ENCODE measurements at regions not wholly inside any gene's neighbourhood (a gene's known extent, or its start where the extent isn't known, plus 50 kb on each side); places are given as distances from the start of the nearest gene placed in this dataset.

DNA sequence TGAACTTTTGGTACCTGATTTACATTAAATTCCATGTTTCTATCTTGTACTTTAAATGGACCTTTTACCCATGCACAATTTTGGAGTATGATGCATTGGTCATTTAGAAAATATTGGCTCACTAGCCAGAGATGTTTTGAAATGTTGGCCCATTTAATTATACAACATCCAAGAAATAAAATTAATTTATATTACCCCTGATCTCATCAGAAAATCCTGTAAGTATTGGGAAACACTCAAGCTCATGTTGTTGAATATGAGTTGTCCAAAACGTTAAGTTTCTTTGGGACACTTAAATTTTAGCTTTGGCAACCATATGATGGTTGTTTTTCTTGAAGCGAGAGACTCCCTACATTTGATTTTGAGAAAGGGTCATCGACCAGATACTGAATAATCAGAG lies 492.7 kb downstream of the RPS24 start:
- DNase-seq = no peak

DNA sequence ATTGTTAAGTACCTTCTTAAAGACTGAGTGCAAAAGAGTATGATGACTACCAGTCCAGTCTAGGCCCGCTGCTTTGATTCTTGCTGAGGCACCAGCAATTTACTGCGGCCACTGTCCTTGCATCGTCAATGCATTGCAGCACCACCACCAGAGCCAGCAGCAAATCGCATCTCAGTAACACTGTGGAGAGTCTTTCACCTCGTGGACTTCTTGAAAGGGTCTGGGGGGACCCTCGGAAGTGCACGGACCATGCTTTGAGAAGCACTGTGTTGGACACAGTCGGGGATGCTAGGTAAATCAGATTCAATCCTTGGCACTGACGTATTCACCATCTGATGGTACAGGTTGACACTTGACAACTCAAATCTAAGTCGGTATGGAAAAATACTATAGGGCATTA lies 493.6 kb downstream of the RPS24 start:
- no peak for DNase-seq

DNA sequence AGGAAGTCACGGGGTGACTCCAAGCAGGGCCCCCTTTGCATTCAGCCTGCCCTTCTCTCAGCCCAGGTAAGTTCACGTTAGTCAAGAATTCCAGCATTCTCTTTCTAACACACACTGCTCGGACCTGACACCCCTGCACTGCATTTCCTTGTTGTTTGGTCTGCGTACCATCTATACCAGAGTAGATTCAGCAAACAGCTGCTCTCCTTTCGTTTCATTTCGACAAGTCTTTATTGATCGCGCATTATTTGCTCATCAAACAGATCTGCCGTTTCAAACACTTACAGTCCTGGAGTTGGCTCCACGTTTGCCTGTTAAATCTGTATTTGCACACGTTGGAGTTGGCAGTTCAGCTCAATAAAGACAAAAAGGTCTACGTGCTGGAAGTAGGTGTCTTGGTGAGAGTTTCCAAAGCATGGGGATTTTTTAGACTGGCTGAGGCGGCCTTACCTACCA lies 495.1 kb downstream of the RPS24 start:
- DNase-seq = no peak

DNA sequence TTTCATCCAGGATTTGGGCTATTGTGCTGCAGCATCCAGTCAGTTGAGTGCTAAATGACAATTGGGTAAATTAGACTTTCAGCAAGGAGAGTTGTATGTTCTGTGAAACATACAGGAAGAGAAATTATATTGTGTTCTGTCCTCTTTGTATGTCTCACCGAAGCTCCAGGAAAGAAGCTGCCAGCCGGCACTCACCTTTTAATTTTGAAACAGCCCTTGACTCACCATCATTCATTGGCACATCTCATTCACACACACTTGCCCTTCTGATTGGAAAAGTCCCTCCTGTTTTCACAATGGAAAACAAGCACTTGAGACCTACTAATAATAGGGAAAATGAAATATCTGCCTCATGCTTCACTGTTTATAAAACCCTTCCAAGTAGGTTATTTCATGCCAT lies 495.6 kb downstream of the RPS24 start:
- no peak for DNase-seq

DNA sequence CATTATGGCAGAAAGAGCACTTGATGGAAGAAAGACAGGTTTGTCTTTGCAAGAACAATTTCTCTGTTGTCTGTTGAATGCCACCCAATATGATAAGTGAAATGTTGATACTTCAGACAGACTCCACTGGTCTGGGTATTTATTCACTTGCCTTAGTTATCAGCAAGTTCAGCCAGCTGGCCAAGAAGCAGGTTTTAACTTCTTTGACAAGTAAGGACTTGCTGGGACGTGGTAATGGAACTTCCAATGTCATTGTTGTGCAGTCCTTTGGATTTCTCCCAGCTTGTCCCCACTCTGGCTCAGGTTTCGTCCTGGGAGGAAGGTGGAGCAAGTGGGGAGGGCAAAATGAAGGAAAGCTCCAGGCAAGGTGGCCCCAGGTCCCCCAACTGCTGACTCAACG lies 497.4 kb downstream of the RPS24 start:
- DNase-seq = no peak

DNA sequence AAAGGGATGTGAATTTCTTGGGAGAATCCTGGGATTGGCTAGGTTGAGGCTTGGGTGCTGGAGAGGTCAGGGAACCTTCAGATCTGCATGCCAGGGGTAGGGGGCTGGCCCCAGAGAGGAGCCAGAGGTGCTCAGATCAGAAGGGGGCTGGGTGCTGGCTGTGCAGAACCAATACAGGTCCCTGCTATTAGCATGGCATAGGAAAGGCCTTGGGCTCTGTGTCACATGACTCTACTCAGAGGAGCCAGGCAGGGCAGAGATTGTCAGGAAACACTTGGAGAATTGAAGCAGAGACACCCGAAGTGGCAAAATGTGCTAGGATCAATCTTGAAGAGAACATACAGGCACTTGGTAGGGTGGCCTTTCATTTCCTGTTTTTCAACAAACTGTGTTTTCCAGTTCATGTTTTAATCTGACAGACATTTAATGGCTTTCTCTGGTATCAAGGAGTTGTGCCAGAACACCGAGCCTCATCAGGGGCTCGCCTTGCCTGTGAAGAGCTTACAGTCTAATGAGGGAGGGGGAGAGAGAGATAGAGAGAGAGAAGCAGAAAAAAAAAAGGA lies 498.9 kb downstream of the RPS24 start:
- no peak for DNase-seq

DNA sequence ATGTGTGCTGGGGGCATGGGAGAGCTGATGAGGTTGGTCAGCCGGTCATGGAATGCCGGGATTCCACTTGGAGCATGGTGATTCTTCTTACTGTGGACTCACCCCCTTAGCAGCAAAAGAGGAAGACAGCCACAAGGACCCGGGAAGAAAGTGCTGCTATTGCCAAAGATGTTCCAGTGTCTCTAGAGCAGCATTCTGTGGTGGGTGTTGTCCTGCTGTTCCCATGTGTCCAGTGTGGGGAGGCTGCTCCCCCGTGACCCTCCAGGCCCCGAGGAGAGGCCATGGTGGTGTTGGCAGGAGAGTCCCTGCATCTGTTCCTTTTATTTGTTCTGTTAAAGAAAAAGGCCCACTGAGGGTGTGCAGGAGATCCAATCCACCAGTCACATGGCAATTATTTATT lies 499.4 kb downstream of the RPS24 start:
- no peak for DNase-seq

DNA sequence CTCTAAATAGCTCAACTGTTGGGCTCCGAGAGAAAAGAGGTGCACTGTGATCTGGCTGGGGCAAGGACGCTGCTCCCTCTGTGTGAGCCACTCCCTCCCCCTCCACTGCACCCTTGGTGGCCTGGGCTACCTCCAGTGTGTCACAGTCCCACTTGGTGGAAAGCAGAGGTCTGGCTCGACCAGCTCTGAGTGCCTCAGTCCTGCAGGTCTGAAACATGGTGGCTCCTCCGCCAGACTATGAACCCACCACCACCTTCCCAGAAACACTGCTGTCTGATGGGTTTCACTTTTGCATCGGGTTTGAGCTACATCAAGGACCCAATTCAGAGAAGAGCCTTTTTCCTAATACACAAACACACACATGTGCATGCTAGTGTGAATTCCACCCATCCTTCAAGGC lies 500.1 kb downstream of the RPS24 start:
- DNase-seq = no peak

DNA sequence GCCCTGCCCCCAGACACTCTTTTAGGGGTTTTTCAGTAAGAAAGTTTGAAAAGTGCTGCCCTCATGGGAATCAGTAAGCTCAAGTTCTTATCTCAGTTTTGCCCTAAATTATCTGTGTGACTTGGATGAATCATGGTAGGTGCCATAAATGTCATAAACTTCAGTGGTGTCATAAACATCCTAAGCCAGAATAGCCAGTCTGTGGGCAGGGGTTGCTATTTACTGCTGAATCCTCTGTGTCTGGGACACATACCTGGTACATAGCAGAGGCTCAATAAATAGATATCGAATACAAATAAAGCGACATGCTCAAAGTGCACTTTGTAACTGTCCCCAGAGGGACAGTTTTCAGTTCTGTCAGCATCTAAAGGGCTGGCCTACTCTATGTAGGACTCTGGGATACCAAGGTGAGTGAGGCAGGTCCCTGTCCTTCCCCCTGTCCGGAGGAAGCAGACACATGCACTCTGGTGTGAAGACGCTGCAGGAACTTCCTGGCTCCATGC lies 502.1 kb downstream of the RPS24 start:
- no peak for DNase-seq

DNA sequence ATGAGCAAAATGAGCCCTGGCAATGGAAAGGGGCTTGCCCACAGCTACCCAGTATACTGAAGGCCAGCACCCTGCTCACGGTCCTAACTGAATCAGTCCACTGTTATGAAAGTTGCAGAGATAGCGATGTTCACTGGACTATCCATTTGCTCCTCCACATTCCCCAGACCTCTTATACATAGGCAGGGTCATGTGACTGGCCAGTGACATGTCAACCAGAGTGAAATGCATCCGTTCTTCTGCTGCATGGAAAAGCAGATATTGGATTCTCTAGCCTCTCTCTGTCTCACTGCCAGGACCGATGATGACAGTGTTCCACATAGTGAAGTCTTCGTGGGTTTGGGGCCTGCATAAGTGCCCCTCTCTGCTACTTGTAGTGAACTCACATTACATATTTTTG lies 503.4 kb downstream of the RPS24 start:
- DNase-seq = no peak

DNA sequence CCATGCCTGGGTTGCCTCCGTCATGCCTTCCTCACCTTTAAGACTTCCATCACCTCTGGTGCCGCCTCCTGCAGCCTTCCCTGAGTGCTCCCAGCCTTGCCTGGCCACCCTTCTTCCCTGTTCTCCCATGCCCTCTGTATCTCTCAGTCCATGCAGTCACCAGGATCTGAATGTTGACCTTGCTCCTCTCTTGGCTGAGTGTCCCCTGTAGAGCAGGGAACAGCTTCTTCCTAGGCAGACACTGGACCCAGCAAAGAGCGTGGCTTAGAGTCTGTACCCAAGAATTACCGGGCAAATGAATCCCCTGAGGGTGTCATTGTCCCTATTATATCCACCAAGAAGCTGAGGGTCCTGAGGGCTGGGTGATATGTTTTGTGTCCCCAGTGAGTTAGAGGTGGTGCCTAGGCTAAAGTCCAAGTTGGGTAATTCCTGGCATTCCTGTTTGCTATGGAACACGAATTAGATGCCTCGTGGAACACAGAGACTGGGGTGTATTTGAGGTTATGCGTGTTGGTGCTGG lies 505.6 kb downstream of the RPS24 start:
- no peak for DNase-seq

DNA sequence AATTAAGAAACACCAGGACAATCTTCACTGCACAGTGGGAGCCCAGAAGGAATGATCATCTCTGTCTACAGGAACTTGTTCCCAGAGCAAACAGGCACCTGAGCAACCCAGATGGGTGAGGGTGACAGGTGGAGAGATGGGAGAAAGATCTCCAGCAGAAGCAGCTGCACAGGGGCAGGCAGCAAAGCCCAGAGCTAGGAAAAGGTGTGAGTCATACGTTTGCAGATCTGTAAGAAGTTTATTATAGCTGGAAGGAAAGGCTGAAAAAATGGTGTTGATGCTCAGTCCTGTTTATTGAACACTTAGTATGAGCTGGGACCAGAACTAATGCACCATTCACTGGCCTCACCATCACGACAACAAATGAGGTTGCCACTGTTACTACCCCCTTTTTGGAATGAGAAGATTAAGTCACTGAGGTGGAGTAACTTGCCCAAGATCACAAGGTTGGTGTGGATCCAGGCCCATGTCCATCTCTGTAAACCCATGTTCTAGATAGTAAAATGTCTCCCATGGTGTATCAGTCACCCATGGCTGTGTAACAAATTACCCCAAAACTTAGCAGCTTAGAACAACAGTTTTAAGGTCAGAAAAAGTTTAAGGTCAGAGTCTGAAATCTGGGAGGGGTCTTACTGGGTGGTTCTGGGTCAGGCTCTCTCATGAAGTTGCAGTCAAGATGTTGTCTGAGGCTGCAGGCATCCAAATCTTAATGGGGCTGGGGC lies 506.9 kb downstream of the RPS24 start:
- DNase-seq = no peak

DNA sequence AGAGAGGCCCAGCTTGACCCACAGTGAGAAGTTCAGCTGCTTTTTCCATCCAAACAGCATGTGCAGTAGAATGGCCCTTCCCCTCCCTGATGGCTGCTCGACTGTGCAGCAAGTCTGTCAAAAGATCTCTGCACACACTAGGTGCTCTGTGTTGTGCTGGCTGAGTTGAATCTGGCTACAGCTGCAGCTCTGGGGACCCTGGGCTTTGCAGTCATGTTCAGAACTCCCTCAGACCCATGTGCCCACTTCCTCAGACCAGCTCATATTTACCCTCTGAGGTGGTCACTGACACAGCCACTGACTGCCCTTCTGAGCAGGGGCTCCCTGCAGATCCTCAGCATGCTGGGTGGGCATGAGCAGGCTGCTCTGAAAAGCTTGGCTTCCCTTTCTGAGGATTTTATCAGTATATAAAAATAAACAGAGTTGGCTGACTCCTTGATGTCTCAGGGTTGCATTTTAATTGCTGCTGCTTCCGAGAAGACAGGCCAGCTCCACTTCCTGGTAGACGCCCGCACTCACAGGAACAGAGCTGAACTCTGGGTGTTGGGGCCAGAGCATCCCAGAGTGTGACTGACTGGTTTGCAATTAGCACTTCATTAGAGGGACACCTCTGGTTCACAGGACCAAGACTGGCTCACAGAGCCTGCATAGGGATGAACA lies 507.9 kb downstream of the RPS24 start:
- no peak for DNase-seq

DNA sequence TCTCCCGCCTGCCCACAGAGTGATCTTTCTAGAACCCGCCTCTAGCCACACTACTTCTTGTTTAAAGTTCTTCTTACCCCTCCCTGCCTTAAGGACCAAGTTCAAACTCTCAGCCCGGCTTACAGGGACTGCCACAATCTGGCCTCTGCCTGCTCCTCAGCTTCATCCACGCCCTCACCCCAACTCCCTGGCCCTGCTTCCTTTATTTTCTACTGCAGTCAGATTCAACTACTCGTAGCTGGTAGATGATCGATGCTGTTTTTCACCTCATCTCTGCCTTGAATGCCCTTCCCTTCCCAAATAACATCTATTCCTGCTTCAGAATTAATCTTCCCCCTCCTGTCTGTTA lies 508.5 kb downstream of the RPS24 start:
- no peak for DNase-seq

DNA sequence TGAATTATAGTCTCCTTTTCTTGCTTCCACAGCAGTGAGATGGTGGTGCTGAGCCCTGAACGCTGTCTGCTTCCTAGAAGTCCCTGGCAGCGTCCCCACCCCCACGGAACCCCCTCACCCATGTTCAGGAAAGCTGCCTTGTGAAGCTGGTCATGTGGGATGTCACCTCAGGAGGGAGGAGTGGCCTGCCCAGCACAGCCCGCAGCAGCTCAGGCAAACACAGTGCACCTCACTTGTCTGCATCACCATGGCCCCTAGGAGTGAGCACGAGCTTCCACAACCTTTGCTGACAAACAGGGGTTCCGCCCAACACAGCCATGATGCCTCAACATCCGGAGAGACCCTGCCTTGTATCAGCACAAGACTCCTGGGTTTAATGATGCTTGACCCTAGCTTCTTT lies 508.9 kb downstream of the RPS24 start:
- DNase-seq = no peak

DNA sequence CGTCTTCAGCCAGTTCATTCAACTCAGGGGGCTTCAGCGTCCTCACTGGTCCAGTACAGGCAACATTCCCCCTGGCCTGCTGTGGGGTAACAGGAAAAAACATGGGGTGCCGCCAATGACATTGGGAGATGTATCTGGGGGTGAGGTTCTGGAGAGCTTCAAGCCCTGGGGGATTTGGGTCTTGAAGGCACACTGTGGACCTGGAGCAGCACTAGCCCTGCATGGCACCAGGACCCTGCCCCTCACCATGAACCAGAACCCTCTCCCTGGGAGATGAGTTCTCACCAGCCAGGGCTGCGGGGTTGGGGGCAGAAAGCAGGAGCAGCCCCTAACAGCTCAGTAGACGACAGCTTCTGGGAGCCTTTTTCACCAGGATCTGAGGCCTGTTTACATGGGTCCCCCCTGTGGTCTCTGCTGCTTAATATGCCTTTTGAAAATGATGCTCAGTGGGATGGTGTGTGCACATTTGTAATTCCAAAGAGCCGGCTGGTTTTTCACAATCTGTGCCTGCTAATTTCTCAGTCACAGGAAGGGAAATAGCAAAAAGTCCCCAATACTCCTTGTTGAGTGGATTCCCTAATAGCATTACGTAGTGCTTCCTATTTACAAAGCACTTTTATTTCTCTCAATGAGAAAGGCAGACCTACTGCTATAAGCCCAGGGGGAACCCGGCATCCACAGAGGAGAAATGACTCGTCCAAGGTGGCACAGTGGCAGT lies 509.5 kb downstream of the RPS24 start:
- no peak for DNase-seq

DNA sequence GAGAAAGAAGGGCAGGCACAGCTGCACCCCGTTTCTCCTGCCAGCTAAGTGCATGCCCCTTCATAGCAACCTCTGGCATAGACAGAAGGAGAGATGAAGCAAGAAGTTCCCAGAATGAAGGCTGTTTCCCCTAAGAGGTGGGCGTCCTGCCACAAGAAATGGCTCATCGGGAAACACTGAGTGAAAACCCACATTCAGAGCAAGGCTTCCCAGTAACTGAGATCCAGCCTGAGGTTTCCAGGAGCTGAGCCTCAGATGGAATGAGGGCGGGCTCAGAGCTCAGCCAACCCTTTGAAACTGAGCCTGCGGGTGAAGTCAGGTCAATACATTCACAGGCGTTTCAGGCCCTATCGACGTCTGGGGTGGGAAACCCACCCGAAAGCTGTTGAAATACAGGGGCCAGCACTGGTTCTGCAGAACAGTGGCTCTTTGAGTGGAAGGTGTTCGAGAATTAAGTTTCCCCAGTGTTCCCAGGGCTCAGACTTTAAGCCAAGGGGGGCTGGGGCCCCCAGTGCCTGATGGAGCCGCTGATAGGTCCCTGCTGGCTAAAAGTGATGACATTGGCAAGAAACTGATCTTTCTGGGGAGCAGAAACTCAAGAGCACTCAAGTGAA lies 510.2 kb downstream of the RPS24 start:
- no peak for DNase-seq

DNA sequence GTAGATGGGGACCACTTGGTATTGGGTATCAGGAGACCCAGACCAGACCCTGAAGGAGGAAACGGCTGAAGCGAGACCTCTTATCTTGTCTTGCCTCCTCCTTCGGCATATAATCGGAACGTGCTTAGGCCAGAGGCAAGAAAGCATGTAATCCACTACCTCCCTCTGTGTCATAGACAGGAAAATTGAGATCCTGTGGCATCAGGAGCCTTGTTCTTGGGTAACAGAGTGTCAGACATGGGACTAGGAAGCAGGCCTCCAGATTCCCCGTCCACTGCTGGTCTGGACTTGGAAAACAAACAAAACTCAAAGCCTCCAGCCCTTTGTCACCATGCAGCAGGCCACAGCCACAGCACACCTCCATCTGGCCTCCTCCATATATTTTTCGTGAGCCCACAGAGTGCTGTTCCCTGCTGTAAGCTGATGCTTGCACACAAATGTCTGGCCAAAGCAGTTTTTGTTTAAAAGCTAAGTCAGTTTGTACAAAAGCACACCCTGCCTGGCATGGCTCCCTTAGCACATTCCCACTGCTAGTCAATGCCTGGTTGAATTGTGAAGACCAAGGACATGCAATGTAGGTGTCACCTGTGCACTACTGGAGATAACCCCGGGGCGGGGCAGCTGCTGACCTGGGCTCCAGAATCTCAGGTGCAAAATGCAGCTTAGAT lies 510.9 kb downstream of the RPS24 start:
- no peak for DNase-seq

DNA sequence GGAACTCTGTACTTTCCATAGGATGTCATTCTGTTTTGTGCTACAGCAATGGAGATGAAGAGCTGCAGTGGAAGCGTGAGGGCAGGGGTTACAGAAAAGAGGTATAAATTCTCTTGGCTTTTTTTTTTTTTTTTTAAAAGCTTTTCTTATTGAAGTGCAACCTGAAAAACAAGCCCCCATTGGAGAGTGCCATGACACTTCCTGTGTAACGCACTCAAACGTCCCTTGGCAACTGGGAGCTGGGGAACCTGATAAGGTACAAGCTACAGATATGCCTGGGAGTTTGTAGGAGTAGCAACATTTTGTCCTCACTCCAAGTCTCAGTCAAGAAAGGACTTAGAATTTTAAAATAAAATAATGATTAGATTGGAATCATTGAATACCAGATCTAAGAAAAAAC lies 512.1 kb downstream of the RPS24 start:
- no peak for DNase-seq

DNA sequence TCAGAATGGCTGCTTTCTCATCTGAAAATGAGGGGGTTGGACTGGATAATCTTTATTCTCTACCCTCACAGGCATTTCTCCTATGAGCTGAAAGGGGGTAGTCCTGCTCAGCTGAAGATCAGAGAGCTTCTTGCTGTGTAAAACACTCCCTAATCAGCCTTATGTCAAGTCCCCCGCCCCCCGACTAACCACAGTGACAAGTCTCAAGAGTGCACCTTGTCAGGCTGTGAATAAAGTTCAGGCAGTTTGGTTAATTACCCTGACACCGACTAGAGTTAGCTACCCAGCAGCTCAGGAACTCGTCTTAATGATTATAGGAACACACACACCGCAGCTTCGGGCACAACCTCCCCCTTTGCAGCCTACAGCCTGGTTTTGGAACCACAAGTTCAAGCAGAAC lies 513.7 kb downstream of the RPS24 start:
- no peak for DNase-seq

DNA sequence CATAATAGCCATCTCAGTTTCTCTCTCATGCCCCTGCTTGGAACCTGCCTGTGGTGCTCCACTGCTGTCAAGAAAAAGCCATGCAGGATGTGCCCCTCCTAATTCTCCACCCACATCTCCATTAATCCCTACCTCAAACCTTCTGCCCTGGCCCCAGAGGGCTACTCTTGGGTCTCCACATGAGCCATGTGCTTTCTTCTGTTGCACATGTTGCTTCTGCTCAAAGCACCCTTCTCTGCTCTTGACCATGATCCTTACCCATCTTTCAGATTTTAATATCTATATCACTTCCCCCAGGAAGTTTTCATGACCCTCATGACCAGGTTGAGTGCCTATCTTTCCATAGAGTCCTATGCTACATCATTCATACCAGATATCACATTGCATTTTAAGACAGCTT lies 514.2 kb downstream of the RPS24 start:
- no peak for DNase-seq

DNA sequence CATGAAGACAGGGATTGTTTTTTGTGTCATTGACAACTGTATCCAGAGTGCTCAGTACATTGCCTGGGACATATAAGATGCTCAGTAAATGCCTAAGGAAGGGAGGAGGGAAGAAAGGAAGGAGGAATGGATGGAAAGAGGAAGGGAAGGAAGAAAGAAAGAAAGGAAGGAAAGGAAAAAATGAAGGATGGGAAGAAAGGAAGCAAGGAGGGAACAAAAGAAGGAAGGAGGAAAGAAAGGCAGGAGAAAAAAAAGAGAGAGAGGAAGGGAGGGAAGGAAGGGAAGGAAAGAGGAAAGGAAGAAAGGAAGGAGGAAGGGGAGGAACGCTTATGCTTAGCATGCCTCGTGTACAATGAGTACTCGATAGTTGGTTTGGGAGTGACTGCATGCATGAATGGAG lies 514.7 kb downstream of the RPS24 start:
- DNase-seq = no peak
